ENCODE measurements at regions not wholly inside any gene's neighbourhood (a gene's known extent, or its start where the extent isn't known, plus 50 kb on each side); places are given as distances from the start of the nearest gene placed in this dataset.
"Not testable (repeated sequence)": the region's sequence is repeated elsewhere in the genome, so short reads cannot be mapped to it uniquely, and the experiment has no call there.

DNA sequence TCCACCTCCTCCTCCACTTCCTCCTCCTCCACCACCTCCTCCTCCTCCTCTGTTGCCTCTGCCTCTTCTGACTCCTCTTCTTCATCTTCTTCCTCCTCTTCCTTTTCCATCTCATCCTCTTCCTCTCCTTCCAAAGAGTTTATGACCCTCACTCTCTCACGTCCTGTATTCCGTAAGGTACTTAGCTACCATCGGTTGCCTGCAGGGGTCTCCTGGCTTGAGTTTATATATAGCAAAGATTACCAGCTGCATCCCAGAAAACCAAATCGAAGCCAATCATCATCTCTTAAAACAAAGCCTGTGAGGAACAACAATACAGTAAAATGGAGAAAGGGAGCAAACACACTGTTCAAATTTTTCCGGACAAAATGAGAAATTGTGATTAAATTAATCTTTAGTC lies 317.4 kb downstream of the C3orf38 start:
- no peak for DNase-seq
- in situ Hi-C loops (cut with MboI; ENCODE audit: low sequenced_read_pairs in 4 of 4) (no loop called here), intact Hi-C loops (cut with DNase I; ENCODE audit: low total_unique reads) (no loop called here)
- no peaks in the 10 kb centered on the region for H3K27me3 ChIP-seq
- H3K36me3 ChIP-seq: no peaks in the 10 kb centered on the region
- H3K27ac ChIP-seq: no peak overlapping the region
- TF ChIP-seq, protein P1, sequence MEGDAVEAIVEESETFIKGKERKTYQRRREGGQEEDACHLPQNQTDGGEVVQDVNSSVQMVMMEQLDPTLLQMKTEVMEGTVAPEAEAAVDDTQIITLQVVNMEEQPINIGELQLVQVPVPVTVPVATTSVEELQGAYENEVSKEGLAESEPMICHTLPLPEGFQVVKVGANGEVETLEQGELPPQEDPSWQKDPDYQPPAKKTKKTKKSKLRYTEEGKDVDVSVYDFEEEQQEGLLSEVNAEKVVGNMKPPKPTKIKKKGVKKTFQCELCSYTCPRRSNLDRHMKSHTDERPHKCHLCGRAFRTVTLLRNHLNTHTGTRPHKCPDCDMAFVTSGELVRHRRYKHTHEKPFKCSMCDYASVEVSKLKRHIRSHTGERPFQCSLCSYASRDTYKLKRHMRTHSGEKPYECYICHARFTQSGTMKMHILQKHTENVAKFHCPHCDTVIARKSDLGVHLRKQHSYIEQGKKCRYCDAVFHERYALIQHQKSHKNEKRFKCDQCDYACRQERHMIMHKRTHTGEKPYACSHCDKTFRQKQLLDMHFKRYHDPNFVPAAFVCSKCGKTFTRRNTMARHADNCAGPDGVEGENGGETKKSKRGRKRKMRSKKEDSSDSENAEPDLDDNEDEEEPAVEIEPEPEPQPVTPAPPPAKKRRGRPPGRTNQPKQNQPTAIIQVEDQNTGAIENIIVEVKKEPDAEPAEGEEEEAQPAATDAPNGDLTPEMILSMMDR (IDR thresholded peaks at IDR 0.05 in 4 of 5, conservative IDR thresholded peaks at IDR 0.05 in 1 of 5): no peak
- no peak for TF ChIP-seq POLR2A (IDR thresholded peaks at IDR 0.05)
- ATAC-seq: no peak
- H3K4me1 ChIP-seq: no peaks in the 10 kb centered on the region
- H3K9me3 ChIP-seq: no peaks in the 10 kb centered on the region
- H3K4me3 ChIP-seq: no peak overlapping the region

DNA sequence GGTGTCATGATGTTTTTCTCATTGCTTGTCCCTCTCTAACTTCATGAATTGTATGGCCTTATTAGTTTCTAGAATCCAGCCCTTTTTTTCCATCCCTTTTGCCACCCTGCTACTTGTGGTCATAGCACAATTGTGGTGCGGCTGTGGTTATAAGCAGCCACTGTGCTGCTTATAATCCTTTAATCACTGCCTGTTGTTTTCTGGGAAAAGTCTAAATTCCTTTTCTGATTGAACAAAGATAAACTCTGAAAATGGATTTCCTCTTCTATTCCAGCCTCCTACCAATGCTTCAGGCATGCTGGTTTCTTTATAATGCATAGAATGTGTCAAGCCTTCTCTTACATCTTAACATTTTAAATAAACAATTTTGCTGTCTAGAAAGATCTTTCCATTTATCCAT lies 319.5 kb downstream of the C3orf38 start:
- no peaks in the 10 kb centered on the region for H3K36me3 ChIP-seq
- in situ Hi-C loops (cut with MboI; ENCODE audit: low sequenced_read_pairs in 4 of 4) (no loop called here), intact Hi-C loops (cut with DNase I; ENCODE audit: low total_unique reads) (no loop called here)
- DNase-seq (no peak), ATAC-seq (no peak)
- H3K27ac ChIP-seq: no peak overlapping the region
- H3K4me3 ChIP-seq: no peak overlapping the region
- no peaks in the 10 kb centered on the region for H3K9me3 ChIP-seq
- H3K27me3 ChIP-seq: no peaks in the 10 kb centered on the region
- H3K4me1 ChIP-seq: no peaks in the 10 kb centered on the region
- no peak for TF ChIP-seq POLR2A (IDR thresholded peaks at IDR 0.05)
- TF ChIP-seq, protein P1 (IDR thresholded peaks at IDR 0.05 in 4 of 5, conservative IDR thresholded peaks at IDR 0.05 in 1 of 5): no peak

DNA sequence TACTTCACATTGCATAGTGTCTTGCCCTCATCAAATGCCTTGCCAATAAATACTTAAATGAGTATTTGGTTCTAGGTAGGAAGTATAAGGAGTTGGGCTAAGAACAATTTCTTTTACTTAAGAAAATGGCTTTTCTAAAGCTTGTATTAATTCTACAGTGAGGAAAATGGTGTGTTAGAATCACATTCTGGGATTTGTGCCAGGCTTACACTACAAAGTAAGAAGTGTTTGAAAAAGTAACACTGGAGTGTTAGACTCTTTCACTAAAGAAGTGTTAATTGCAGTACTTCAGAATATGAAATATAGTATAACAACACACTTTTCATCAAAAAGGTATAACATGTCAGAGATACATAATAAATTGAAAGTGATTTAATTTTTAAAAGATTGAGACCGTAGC lies 328.7 kb downstream of the C3orf38 start:
- intact Hi-C loops (cut with DNase I; ENCODE audit: low total_unique reads) (no loop called here), in situ Hi-C loops (cut with MboI; ENCODE audit: low sequenced_read_pairs in 4 of 4) (no loop called here)
- H3K27me3 ChIP-seq: no peaks in the 10 kb centered on the region
- no peaks in the 10 kb centered on the region for H3K36me3 ChIP-seq
- no peak overlapping the region for H3K27ac ChIP-seq
- DNase-seq (no peak), ATAC-seq (no peak)
- TF ChIP-seq, protein P1 (IDR thresholded peaks at IDR 0.05 in 4 of 5, conservative IDR thresholded peaks at IDR 0.05 in 1 of 5): no peak
- no peak for TF ChIP-seq POLR2A (IDR thresholded peaks at IDR 0.05)
- H3K9me3 ChIP-seq: no peaks in the 10 kb centered on the region
- H3K4me3 ChIP-seq: no peak overlapping the region
- H3K4me1 ChIP-seq: no peaks in the 10 kb centered on the region

DNA sequence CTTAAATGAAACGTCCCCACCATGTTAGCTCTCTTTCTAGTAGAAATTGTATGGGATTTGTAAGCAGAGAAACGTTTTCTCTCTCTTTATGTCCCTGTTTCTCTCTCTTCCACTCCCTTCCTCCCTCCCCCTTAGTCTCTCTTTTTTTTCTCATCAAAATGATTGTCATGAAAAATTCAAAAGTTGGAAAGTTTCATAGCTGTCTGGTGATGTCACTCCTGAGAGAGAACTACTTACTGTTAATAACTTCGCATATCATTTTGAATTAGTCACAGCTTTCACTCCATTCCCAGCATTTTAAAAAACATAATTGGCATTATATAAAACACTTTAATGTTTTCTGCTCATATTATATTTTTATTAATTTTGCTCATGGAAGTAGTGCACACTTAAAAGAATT lies 331.1 kb downstream of the C3orf38 start:
- Histone ChIP-seq H3K4me3 (no peak overlapping the region), H3K27me3 (no peaks in the 10 kb centered on the region), H3K4me1 (no peaks in the 10 kb centered on the region), H3K36me3 (no peaks in the 10 kb centered on the region), H3K9me3 (no peaks in the 10 kb centered on the region), H3K27ac (no peak overlapping the region)
- intact Hi-C loops (cut with DNase I; ENCODE audit: low total_unique reads) (no loop called here), in situ Hi-C loops (cut with MboI; ENCODE audit: low sequenced_read_pairs in 4 of 4) (no loop called here)
- no peak for TF ChIP-seq POLR2A (IDR thresholded peaks at IDR 0.05)
- TF ChIP-seq, protein P1 (IDR thresholded peaks at IDR 0.05 in 4 of 5, conservative IDR thresholded peaks at IDR 0.05 in 1 of 5): no peak
- DNase-seq: no peak
- ATAC-seq: no peak

DNA sequence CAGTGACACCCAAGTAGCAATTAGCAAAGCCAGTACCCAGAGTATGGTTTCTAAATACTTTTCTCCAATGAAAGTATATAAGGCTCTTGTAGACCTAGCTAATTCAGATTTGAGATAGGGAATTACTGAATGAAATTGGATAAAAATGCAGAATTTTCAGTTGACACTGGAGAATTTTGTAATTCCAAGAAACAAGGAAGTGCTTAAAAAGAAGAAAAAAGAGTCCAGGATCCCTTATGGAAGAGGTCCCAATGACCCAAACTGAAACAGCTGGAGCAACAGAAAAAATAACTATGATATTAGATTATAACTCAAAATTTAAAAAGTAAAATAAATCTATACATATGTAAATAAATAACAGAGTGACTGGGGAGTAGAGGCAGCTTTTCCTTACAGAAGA lies 335.2 kb downstream of the C3orf38 start:
- no peaks in the 10 kb centered on the region for H3K36me3 ChIP-seq
- H3K4me1 ChIP-seq: no peaks in the 10 kb centered on the region
- no peak overlapping the region for H3K4me3 ChIP-seq
- DNase-seq (no peak), ATAC-seq (no peak)
- intact Hi-C loops (cut with DNase I; ENCODE audit: low total_unique reads): no loop called here
- no peaks in the 10 kb centered on the region for H3K9me3 ChIP-seq
- no peak overlapping the region for H3K27ac ChIP-seq
- no peaks in the 10 kb centered on the region for H3K27me3 ChIP-seq
- in situ Hi-C loops (cut with MboI; ENCODE audit: low sequenced_read_pairs in 4 of 4): no loop called here
- no peak for TF ChIP-seq POLR2A (IDR thresholded peaks at IDR 0.05)
- TF ChIP-seq, protein P1 (IDR thresholded peaks at IDR 0.05 in 4 of 5, conservative IDR thresholded peaks at IDR 0.05 in 1 of 5): no peak

DNA sequence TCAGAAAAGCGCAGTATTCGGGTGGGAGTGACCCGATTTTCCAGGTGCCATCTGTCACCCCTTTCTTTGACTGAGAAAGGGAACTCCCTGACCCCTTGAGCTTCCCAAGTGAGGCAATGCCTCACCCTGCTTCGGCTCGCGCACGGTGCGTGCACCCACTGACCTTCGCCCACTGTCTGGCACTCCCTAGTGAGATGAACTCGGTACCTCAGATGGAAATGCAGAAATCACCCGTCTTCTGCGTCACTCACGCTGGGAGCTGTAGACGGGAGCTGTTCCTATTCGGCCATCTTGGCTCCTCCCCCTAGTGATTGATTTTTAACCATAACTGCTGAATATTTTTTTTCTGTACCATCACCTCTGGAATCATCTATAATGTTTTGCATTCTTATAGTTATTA lies 359.1 kb downstream of the C3orf38 start:
- H3K4me3 ChIP-seq; intact Hi-C loops (cut with DNase I; ENCODE audit: low total_unique reads); H3K27me3 ChIP-seq; H3K36me3 ChIP-seq; in situ Hi-C loops (cut with MboI; ENCODE audit: low sequenced_read_pairs in 4 of 4); H3K4me1 ChIP-seq; H3K9me3 ChIP-seq; ATAC-seq; DNase-seq; H3K27ac ChIP-seq: not testable (repeated sequence)
